ENCODE measurements at regions not wholly inside any gene's neighbourhood (a gene's known extent, or its start where the extent isn't known, plus 50 kb on each side); places are given as distances from the start of the nearest gene placed in this dataset.

GRCh38 chr11:134533511-134533910, 121.5 kb upstream of the B3GAT1 start:
- no peak overlapping the region for H3K27ac ChIP-seq
- no peaks in the 10 kb centered on the region for H3K36me3 ChIP-seq
- WGBS, 2 donors, result 81 to 92% methylated on average over 7 of the region's 7 CpGs
- TF ChIP-seq EP300 (IDR thresholded peaks at IDR 0.05) (no peak), POLR2AphosphoS5 (IDR thresholded peaks at IDR 0.05) (no peak), POLR2A (IDR thresholded peaks at IDR 0.05) (no peak), CTCF (IDR thresholded peaks at IDR 0.05) (no peak)
- no peaks in the 10 kb centered on the region for H3K27me3 ChIP-seq
- H3K4me3 ChIP-seq, result no peak overlapping the region
- no peaks in the 10 kb centered on the region for H3K4me1 ChIP-seq
- DNase-seq (no peak), ATAC-seq (ENCODE audit: low FRiP score in 2 of 2) (no peak)
- H3K9me3 ChIP-seq, result no peaks in the 10 kb centered on the region

- Histone ChIP-seq H3K4me1 (no peaks in the 10 kb centered on the region), H3K27ac (no peak overlapping the region), H3K9me3 (no peaks in the 10 kb centered on the region), H3K4me3 (no peak overlapping the region), H3K27me3 (no peaks in the 10 kb centered on the region), H3K36me3 (no peaks in the 10 kb centered on the region)
- 85 to 96% methylated on average over 5 to 12 of the region's 13 CpGs for WGBS, 2 donors
- ATAC-seq (ENCODE audit: low FRiP score in 2 of 2) (no peak), DNase-seq (peak; percentile 14 to 68)
- TF ChIP-seq POLR2A (IDR thresholded peaks at IDR 0.05) (no peak), CTCF (IDR thresholded peaks at IDR 0.05) (no peak), EP300 (IDR thresholded peaks at IDR 0.05) (no peak), POLR2AphosphoS5 (IDR thresholded peaks at IDR 0.05) (no peak)
These were observed 120.9 kb upstream of the B3GAT1 start for GRCh38 chr11:134532921-134533421.

GRCh38 chr11:134532131-134532920, 120.3 kb upstream of the B3GAT1 start:
- Histone ChIP-seq H3K27me3 (no peaks in the 10 kb centered on the region), H3K4me3 (no peak overlapping the region), H3K9me3 (no peaks in the 10 kb centered on the region), H3K27ac (no peak overlapping the region), H3K36me3 (no peaks in the 10 kb centered on the region), H3K4me1 (no peaks in the 10 kb centered on the region)
- WGBS, 2 donors, result 87 to 90% methylated on average over 6 to 23 of the region's 23 CpGs
- no peak for ATAC-seq (ENCODE audit: low FRiP score in 2 of 2)
- TF ChIP-seq EP300 (IDR thresholded peaks at IDR 0.05), result no peak
- no peak for TF ChIP-seq CTCF (IDR thresholded peaks at IDR 0.05)
- no peak for TF ChIP-seq POLR2A (IDR thresholded peaks at IDR 0.05)
- no peak for TF ChIP-seq POLR2AphosphoS5 (IDR thresholded peaks at IDR 0.05)
- peak; percentile 19 to 69 for DNase-seq

- 79 to 81% methylated on average over 9 to 23 of the region's 23 CpGs for WGBS, 2 donors
- H3K9me3 ChIP-seq, result no peaks in the 10 kb centered on the region
- H3K4me3 ChIP-seq, result no peak overlapping the region
- H3K36me3 ChIP-seq, result no peaks in the 10 kb centered on the region
- H3K27ac ChIP-seq, result no peak overlapping the region
- TF ChIP-seq POLR2AphosphoS5 (IDR thresholded peaks at IDR 0.05) (no peak), EP300 (IDR thresholded peaks at IDR 0.05) (no peak), POLR2A (IDR thresholded peaks at IDR 0.05) (no peak), CTCF (IDR thresholded peaks at IDR 0.05) (no peak)
- ATAC-seq (ENCODE audit: low FRiP score in 2 of 2), result no peak
- H3K4me1 ChIP-seq, result no peaks in the 10 kb centered on the region
- DNase-seq, result peak in 1 of 2 donors; percentile 10
- H3K27me3 ChIP-seq, result no peaks in the 10 kb centered on the region
These were observed 119.5 kb upstream of the B3GAT1 start for GRCh38 chr11:134531327-134532130.
